ENCODE measurements at regions not wholly inside any gene's neighbourhood (a gene's known extent, or its start where the extent isn't known, plus 50 kb on each side); places are given as distances from the start of the nearest gene placed in this dataset.

- TF ChIP-seq CTCF (IDR thresholded peaks at IDR 0.05): no peak
- TF ChIP-seq POLR2A (IDR thresholded peaks at IDR 0.05): no peak
Measured at GRCh38 chr11:80173371-80174136, 732.7 kb upstream of the TENM4 start.

Measured in sigmoid colon (tissue), 3 donors.